H9 (cell line): ENCODE measurements at regions not wholly inside any gene's neighbourhood (a gene's known extent, or its start where the extent isn't known, plus 50 kb on each side); places are given as distances from the start of the nearest gene placed in this dataset.

Experiments used
- DNase-seq: peaks from one replicate; pipeline ENCODE4 v3.0.0-alpha.2; 2017
- H2AFZ ChIP-seq: one replicate; pipeline ENCODE4 v1.6.1; 2013; ENCODE audit warnings: mild to moderate bottlenecking, low read length, control low read depth, moderate library complexity
- H2AK5ac ChIP-seq: 2 replicates; pipeline ENCODE4 v1.6.1; 2013; ENCODE audit warnings: low read length, control low read depth, mixed read lengths; ENCODE audit not compliant: insufficient read length
- H2BK120ac ChIP-seq: one replicate; pipeline ENCODE4 v1.6.1; 2013; ENCODE audit warnings: low read depth, mild to moderate bottlenecking, low read length, control low read depth, inconsistent platforms; ENCODE audit not compliant: poor library complexity, severe bottlenecking
- H2BK12ac ChIP-seq: 2 replicates; pipeline ENCODE4 v1.6.1; 2013; ENCODE audit warnings: low read length, control low read depth, mixed read lengths, low read depth; ENCODE audit not compliant: insufficient read length
- H2BK15ac ChIP-seq: 2 replicates; pipeline ENCODE4 v1.6.1; 2013; ENCODE audit warnings: low read depth, low read length, control low read depth
- H2BK20ac ChIP-seq: one replicate; pipeline ENCODE4 v1.6.1; 2013; ENCODE audit warnings: low read depth, mild to moderate bottlenecking, low read length, control low read depth, inconsistent platforms; ENCODE audit not compliant: poor library complexity, severe bottlenecking
- H2BK5ac ChIP-seq: 2 replicates; pipeline ENCODE4 v1.6.1; 2013; ENCODE audit warnings: low read length, control low read depth, mixed read lengths; ENCODE audit not compliant: insufficient read length
- H3K14ac ChIP-seq: 2 replicates; pipeline ENCODE4 v1.6.1; 2013; ENCODE audit warnings: low read length, control low read depth; ENCODE audit not compliant: insufficient read depth
- H3K18ac ChIP-seq: 2 replicates; pipeline ENCODE4 v1.6.1; 2013; ENCODE audit warnings: low read depth, mild to moderate bottlenecking, mixed read lengths, low read length, control low read depth; ENCODE audit not compliant: insufficient read length
- H3K23ac ChIP-seq: 2 replicates; pipeline ENCODE4 v1.6.1; 2013; ENCODE audit warnings: low read length, control low read depth, mixed read lengths, low read depth; ENCODE audit not compliant: insufficient read length
- H3K23me2 ChIP-seq: 2 replicates; pipeline ENCODE4 v1.6.1; 2013; ENCODE audit warnings: low read depth, mild to moderate bottlenecking, mixed read lengths, low read length, control low read depth; ENCODE audit not compliant: insufficient read length, poor library complexity, severe bottlenecking
- H3K27ac ChIP-seq: 2 replicates; pipeline ENCODE4 v1.5.1; 2013; ENCODE audit warnings: low read length, control low read depth, mixed read lengths, low read depth; ENCODE audit not compliant: insufficient read length
- H3K27me3 ChIP-seq: 2 replicates; pipeline ENCODE4 v1.6.1; 2013; ENCODE audit warnings: low read length, control low read depth, inconsistent platforms; ENCODE audit not compliant: insufficient read depth
- H3K4ac ChIP-seq: 2 replicates; pipeline ENCODE4 v1.6.1; 2013; ENCODE audit warnings: low read depth, mild to moderate bottlenecking, control low read depth, inconsistent platforms, low read length, moderate library complexity
- H3K4me1 ChIP-seq: 2 replicates; pipeline ENCODE4 v1.6.1; 2013; ENCODE audit warnings: low read length, control low read depth, inconsistent platforms; ENCODE audit not compliant: insufficient read depth
- H3K4me2 ChIP-seq: 2 replicates; pipeline ENCODE4 v1.6.1; 2013; ENCODE audit warnings: low read length, control low read depth, mixed read lengths; ENCODE audit not compliant: insufficient read length, insufficient read depth
- H3K56ac ChIP-seq: 2 replicates; pipeline ENCODE4 v1.6.1; 2013; ENCODE audit warnings: low read depth, mild to moderate bottlenecking, mixed read lengths, low read length, control low read depth; ENCODE audit not compliant: insufficient read length
- H3K79me1 ChIP-seq: 2 replicates; pipeline ENCODE4 v1.6.1; 2013; ENCODE audit warnings: low read depth, mild to moderate bottlenecking, moderate library complexity, low read length, control low read depth, inconsistent platforms; ENCODE audit not compliant: insufficient read depth, poor library complexity, severe bottlenecking
- H3K79me2 ChIP-seq: 2 replicates; pipeline ENCODE4 v1.6.1; 2013; ENCODE audit warnings: low read length, control low read depth, inconsistent platforms; ENCODE audit not compliant: insufficient read depth
- H3K9ac ChIP-seq: 2 replicates; pipeline ENCODE4 v1.6.1; 2013; ENCODE audit warnings: low read length, control low read depth, mixed read lengths; ENCODE audit not compliant: insufficient read length; ENCODE audit errors: extremely low read depth
- H3K9me3 ChIP-seq: one replicate; pipeline ENCODE4 v1.6.1; 2013; ENCODE audit warnings: low read depth, low read length, inconsistent platforms; ENCODE audit not compliant: control insufficient read depth
- H3T11ph ChIP-seq: one replicate; pipeline ENCODE4 v1.6.1; 2013; ENCODE audit warnings: mild to moderate bottlenecking, low read length, control low read depth, inconsistent platforms
- H4K20me1 ChIP-seq: one replicate; pipeline ENCODE4 v1.6.1; 2013; ENCODE audit not compliant: control insufficient read depth, insufficient read length, insufficient read depth
- H4K5ac ChIP-seq: 2 replicates; pipeline ENCODE4 v1.6.1; 2013; ENCODE audit warnings: low read depth, mild to moderate bottlenecking, mixed read lengths, low read length, control low read depth; ENCODE audit not compliant: insufficient read length
- H4K8ac ChIP-seq: replicated peaks from 2 replicates; pipeline ENCODE4 v1.6.1; 2013; ENCODE audit warnings: low read length, control low read depth, mixed read lengths, low read depth; ENCODE audit not compliant: insufficient read length
- H4K91ac ChIP-seq: 2 replicates; pipeline ENCODE4 v1.6.1; 2013; ENCODE audit warnings: low read depth, mild to moderate bottlenecking, moderate library complexity, mixed read lengths, low read length, control low read depth; ENCODE audit not compliant: insufficient read length
- H3K27ac Mint-ChIP-seq, 3 experiments: 2 replicates in 2 of 3; 3 replicates in 1 of 3; pipeline ENCODE4 v1.8.0; 2020 to 2021; ENCODE audit warnings: mixed read lengths in 3 of 3, mild to moderate bottlenecking in 1 of 3, moderate library complexity in 1 of 3
- H3K27me3 Mint-ChIP-seq: 2 replicates; pipeline ENCODE4 v1.8.0; 2021; ENCODE audit warnings: low read depth, mild to moderate bottlenecking, moderate library complexity, mixed read lengths
- H3K36me3 Mint-ChIP-seq, 3 experiments: 2 replicates in 2 of 3; 3 replicates in 1 of 3; pipeline ENCODE4 v1.8.0; 2020 to 2021; ENCODE audit warnings: low read depth in 3 of 3, mixed read lengths in 3 of 3; ENCODE audit not compliant: insufficient read depth in 1 of 3
- H3K4me1 Mint-ChIP-seq, 2 experiments: 2 replicates each; pipeline ENCODE4 v1.8.0; 2020; ENCODE audit warnings: mixed read lengths in 2 of 2
- H3K4me3 Mint-ChIP-seq, 2 experiments: 2 replicates in 1 of 2; 3 replicates in 1 of 2; pipeline ENCODE4 v1.8.0; 2020 to 2021; ENCODE audit warnings: mild to moderate bottlenecking in 2 of 2, mixed read lengths in 2 of 2, moderate library complexity in 1 of 2
- H3K9me3 Mint-ChIP-seq, 2 experiments: 2 replicates in 1 of 2; 3 replicates in 1 of 2; pipeline ENCODE4 v1.8.0; 2020; ENCODE audit warnings: mild to moderate bottlenecking in 2 of 2, mixed read lengths in 2 of 2, moderate library complexity in 1 of 2
- CTCF ChIP-seq: fragments of 200-600 bp; sonication (generic); conservative IDR thresholded peaks from 3 replicates; pipeline ENCODE4 v1.8.0; 2021; ENCODE audit warnings: antibody characterized with exemption, mild to moderate bottlenecking
- WGBS: extraction: QIAGEN DNeasy Blood & Tissue Kit; methylation state at CpG from one replicate; pipeline ENCODE4 v1.1.7; 2013; ENCODE audit warnings: missing lambda C conversion rate, low lambda C conversion rate, mixed read lengths; ENCODE audit not compliant: insufficient read length; ENCODE audit errors: extremely low coverage; 5-methylcytosine and 5-hydroxymethylcytosine counted together

GRCh38 chr10:10600004-10600403 lies 417.7 kb upstream of the CELF2 start:
- Histone ChIP-seq H4K8ac (no peak overlapping the region), H3K79me1 (no peaks in the 10 kb centered on the region), H2BK12ac (no peak overlapping the region), H3T11ph (no peak overlapping the region), H3K23ac (no peak overlapping the region), H3K4ac (no peak overlapping the region), H2AK5ac (no peak overlapping the region), H3K27me3 (no peaks in the 10 kb centered on the region; the same call in 1 of the 2 replicates), H3K27ac (no peak overlapping the region), H3K56ac (no peak overlapping the region), H3K23me2 (no peaks in the 10 kb centered on the region), H2BK15ac (no peak overlapping the region), H3K14ac (no peak overlapping the region), H2BK120ac (no peak overlapping the region), H4K20me1 (no peaks in the 10 kb centered on the region), H4K91ac (no peak overlapping the region), H3K4me2 (no peak overlapping the region), H3K9me3 (no peaks in the 10 kb centered on the region), H3K4me1 (no peaks in the 10 kb centered on the region), H2BK5ac (no peak overlapping the region), H2AFZ (no peak overlapping the region), H2BK20ac (no peak overlapping the region), H3K9ac (no peak overlapping the region), H4K5ac (no peak overlapping the region), H3K18ac (no peak overlapping the region), H3K79me2 (no peaks in the 10 kb centered on the region)
- Mint-ChIP-seq H3K36me3 (no peaks in the 10 kb centered on the region), H3K27ac (no peak overlapping the region), H3K27me3 (no peaks in the 10 kb centered on the region), H3K4me3 (no peak overlapping the region), H3K4me1 (no peaks in the 10 kb centered on the region), H3K9me3 (peaks cover 0 to 2% of the 10 kb centered on the region in 2 experiments; a peak in 1 of 5 replicates)
- no peak for TF ChIP-seq CTCF
- WGBS: no CpG with 5 or more reads among the region's 5 CpGs
- no peak for DNase-seq
